ENCODE measurements at regions not wholly inside any gene's neighbourhood (a gene's known extent, or its start where the extent isn't known, plus 50 kb on each side); places are given as distances from the start of the nearest gene placed in this dataset.

DNA sequence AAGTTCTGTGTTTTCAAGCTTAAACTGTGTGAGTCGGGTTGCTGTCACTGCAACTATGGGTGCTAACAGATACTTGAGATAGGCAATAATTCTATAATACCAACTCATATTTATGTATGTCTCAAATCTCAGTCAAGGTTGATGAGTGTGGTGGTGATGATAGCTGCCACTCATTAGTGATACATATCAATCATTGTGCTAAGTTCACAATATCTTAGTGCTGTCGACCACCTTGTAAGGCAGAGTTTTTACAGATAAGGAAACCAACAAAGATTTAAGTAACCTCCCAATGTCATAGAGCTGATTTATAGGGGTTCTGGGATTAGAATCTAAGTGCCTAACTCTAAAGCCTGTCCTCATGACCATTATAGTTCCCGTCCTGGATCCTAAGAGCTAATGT is 82.5 kb downstream of the ELAPOR2 start:
- no peak overlapping the region for H4K5ac ChIP-seq (ENCODE audit: insufficient read length, low read depth, low read length)
- H3K27ac ChIP-seq (ENCODE audit: insufficient read length, low read depth, low read length) = no peak overlapping the region
- peaks cover 40 to 53% of the 10 kb centered on the region in 2 experiments for H3K4me1 Mint-ChIP-seq
- TF ChIP-seq, protein P1, sequence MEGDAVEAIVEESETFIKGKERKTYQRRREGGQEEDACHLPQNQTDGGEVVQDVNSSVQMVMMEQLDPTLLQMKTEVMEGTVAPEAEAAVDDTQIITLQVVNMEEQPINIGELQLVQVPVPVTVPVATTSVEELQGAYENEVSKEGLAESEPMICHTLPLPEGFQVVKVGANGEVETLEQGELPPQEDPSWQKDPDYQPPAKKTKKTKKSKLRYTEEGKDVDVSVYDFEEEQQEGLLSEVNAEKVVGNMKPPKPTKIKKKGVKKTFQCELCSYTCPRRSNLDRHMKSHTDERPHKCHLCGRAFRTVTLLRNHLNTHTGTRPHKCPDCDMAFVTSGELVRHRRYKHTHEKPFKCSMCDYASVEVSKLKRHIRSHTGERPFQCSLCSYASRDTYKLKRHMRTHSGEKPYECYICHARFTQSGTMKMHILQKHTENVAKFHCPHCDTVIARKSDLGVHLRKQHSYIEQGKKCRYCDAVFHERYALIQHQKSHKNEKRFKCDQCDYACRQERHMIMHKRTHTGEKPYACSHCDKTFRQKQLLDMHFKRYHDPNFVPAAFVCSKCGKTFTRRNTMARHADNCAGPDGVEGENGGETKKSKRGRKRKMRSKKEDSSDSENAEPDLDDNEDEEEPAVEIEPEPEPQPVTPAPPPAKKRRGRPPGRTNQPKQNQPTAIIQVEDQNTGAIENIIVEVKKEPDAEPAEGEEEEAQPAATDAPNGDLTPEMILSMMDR (conservative IDR thresholded peaks at IDR 0.05) = no peak
- no peak overlapping the region for H3K4me2 ChIP-seq (ENCODE audit: insufficient read depth, insufficient read length, low read length)
- no peak overlapping the region for H2BK120ac ChIP-seq (ENCODE audit: low read depth, low read length, poor library complexity, severe bottlenecking)
- no peaks in the 10 kb centered on the region for H3K27me3 ChIP-seq (ENCODE audit: insufficient read depth, low read length)
- H3K79me2 ChIP-seq (ENCODE audit: insufficient read depth, low read length) = peaks cover 3% of the 10 kb centered on the region; the same call in 1 of the 2 replicates
- no peak overlapping the region for H3K56ac ChIP-seq (ENCODE audit: insufficient read length, low read depth, low read length)
- no peak overlapping the region for H3K18ac ChIP-seq (ENCODE audit: insufficient read length, low read depth, low read length)
- no peak for DNase-seq
- no peak overlapping the region for H3K27ac Mint-ChIP-seq
- H3K36me3 Mint-ChIP-seq (ENCODE audit: insufficient read depth in 1 of 3, low read depth in 3 of 3) = peaks cover 5 to 7% (median 6%) of the 10 kb centered on the region in 3 experiments
- no peak overlapping the region for H3K14ac ChIP-seq (ENCODE audit: insufficient read depth, low read length)
- H3K4me1 ChIP-seq (ENCODE audit: insufficient read depth, low read length) = peaks cover 5% of the 10 kb centered on the region
- no CpG with 5 or more reads among the region's 3 CpGs for WGBS (ENCODE audit: extremely low coverage, insufficient read length, low lambda C conversion rate)
- no peak overlapping the region for H2BK12ac ChIP-seq (ENCODE audit: insufficient read length, low read depth, low read length)
- H2AFZ ChIP-seq (ENCODE audit: low read length) = no peak overlapping the region
- H3K9ac ChIP-seq (ENCODE audit: extremely low read depth, insufficient read length, low read length) = no peak overlapping the region
- H3K23ac ChIP-seq (ENCODE audit: insufficient read length, low read depth, low read length) = no peak overlapping the region
- peaks cover 6% of the 10 kb centered on the region for H3K79me1 ChIP-seq (ENCODE audit: insufficient read depth, low read depth, low read length, poor library complexity, severe bottlenecking)
- H3K9me3 ChIP-seq (ENCODE audit: control insufficient read depth, low read depth, low read length) = no peaks in the 10 kb centered on the region
- H4K8ac ChIP-seq (replicated peaks; ENCODE audit: insufficient read length, low read depth, low read length) = no peak overlapping the region
- no peak overlapping the region for H2AK5ac ChIP-seq (ENCODE audit: insufficient read length, low read length)
- H2BK15ac ChIP-seq (ENCODE audit: low read depth, low read length) = no peak overlapping the region
- no peak overlapping the region for H4K91ac ChIP-seq (ENCODE audit: insufficient read length, low read depth, low read length)
- no peak overlapping the region for H2BK20ac ChIP-seq (ENCODE audit: low read depth, low read length, poor library complexity, severe bottlenecking)
- no peak overlapping the region for H3K4me3 Mint-ChIP-seq
- H3K9me3 Mint-ChIP-seq = peaks cover 0 to 4% of the 10 kb centered on the region in 2 experiments; a peak in 1 of 5 replicates
- no peaks in the 10 kb centered on the region for H3K23me2 ChIP-seq (ENCODE audit: insufficient read length, low read depth, low read length, poor library complexity, severe bottlenecking)
- no peaks in the 10 kb centered on the region for H4K20me1 ChIP-seq (ENCODE audit: control insufficient read depth, insufficient read depth, insufficient read length)
- H3T11ph ChIP-seq (ENCODE audit: low read length) = no peak overlapping the region
- H2BK5ac ChIP-seq (ENCODE audit: insufficient read length, low read length) = no peak overlapping the region
- no peak overlapping the region for H3K4ac ChIP-seq (ENCODE audit: low read depth, low read length)
- no peaks in the 10 kb centered on the region for H3K27me3 Mint-ChIP-seq (ENCODE audit: low read depth)

Data from H9 (cell line).